ENCODE measurements at regions not wholly inside any gene's neighbourhood (a gene's known extent, or its start where the extent isn't known, plus 50 kb on each side); places are given as distances from the start of the nearest gene placed in this dataset.

GRCh38 chr6:71171497-71172070 lies 117.0 kb upstream of the OGFRL1 start:
- TF ChIP-seq CTCF (IDR thresholded peaks at IDR 0.05) (no peak), POLR2A (IDR thresholded peaks at IDR 0.05) (no peak)

Data from lower leg skin (tissue), 3 donors.